IMR-90 (cell line): ENCODE measurements at regions not wholly inside any gene's neighbourhood (a gene's known extent, or its start where the extent isn't known, plus 50 kb on each side); places are given as distances from the start of the nearest gene placed in this dataset.

Source experiments
- FOS ChIP-seq: fragments of 150-350 bp; IDR thresholded peaks from 2 replicates; pipeline ENCODE4 v1.6.1; 2016; ENCODE audit warnings: low read depth, low read length
- NFE2L2 ChIP-seq: fragments of 150-350 bp; IDR thresholded peaks from 2 replicates; pipeline ENCODE4 v1.6.1; 2016; ENCODE audit warnings: low read depth, mild to moderate bottlenecking, low read length
- SMC3 ChIP-seq: fragments of 150-350 bp; IDR thresholded peaks from 2 replicates; pipeline ENCODE4 v1.6.1; 2016; ENCODE audit warnings: low read depth, mild to moderate bottlenecking, antibody characterized with exemption, low read length, moderate library complexity
- TF ChIP-seq, protein P1 (sequence below): fragments of 150-350 bp; IDR thresholded peaks from 2 replicates; pipeline ENCODE4 v1.6.1; 2017; ENCODE audit warnings: mild to moderate bottlenecking, antibody characterized with exemption, low read length, low read depth

DNA sequence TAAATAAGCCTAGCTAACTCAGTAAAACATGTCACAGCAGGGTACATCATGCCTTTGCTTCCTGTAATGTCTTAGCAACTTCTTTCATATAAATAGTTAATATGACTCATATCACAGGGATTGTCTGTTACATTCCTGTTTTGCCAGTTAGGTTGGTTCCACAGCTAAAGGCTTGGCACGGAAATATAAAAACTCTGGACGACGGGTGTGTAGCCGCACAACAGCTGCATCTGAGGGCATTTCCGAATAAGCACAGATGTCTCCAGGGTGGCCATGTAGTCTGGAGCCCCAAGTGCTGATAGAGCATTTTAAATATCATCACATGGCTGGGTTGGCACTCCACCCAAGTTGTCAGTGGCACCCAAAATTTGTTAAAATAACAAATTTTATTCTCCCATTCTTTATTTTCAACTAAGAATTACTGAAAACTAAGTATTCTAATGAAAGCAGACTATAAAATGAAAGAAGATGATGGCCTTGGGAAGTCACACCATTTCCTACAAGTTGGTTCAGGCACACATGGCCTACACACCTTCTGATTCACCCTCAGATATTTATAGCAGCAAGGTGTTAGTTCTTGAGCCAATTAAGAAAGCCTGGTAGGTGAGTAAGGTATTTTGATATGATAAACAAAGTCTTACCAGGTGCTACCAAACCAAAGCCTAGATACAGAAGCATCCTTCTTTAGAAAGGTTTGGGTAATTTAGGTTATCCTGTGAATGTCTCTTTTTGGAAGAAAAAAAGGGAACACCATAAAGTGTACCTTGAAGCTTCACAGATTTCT is 61.8 kb upstream of the STK17B start (continued):
- TF ChIP-seq, protein P1, sequence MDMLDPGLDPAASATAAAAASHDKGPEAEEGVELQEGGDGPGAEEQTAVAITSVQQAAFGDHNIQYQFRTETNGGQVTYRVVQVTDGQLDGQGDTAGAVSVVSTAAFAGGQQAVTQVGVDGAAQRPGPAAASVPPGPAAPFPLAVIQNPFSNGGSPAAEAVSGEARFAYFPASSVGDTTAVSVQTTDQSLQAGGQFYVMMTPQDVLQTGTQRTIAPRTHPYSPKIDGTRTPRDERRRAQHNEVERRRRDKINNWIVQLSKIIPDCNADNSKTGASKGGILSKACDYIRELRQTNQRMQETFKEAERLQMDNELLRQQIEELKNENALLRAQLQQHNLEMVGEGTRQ, result no peak
- peak; percentile 80 for TF ChIP-seq FOS
- TF ChIP-seq NFE2L2, result no peak
- no peak for TF ChIP-seq SMC3
